ENCODE measurements at regions not wholly inside any gene's neighbourhood (a gene's known extent, or its start where the extent isn't known, plus 50 kb on each side); places are given as distances from the start of the nearest gene placed in this dataset.

GRCh38 chr18:27312853-27313252, 127.7 kb upstream of the CHST9 start:
- Histone ChIP-seq H3K9ac (ENCODE audit: low read depth, low read length, poor library complexity) (no peak overlapping the region), H3K14ac (ENCODE audit: low read length) (no peak overlapping the region), H2AFZ (ENCODE audit: low read length) (no peak overlapping the region), H2BK15ac (ENCODE audit: low read length) (no peak overlapping the region), H3K79me1 (ENCODE audit: low read depth, low read length) (no peaks in the 10 kb centered on the region), H2BK120ac (ENCODE audit: low read depth, low read length) (no peak overlapping the region), H3K4me2 (ENCODE audit: insufficient read depth, low read length, poor library complexity, severe bottlenecking) (no peak overlapping the region), H3K36me3 (replicated peaks in 1 of 2; ENCODE audit: control insufficient read depth in 2 of 2, insufficient read depth in 2 of 2, low read length in 2 of 2) (no peaks in the 10 kb centered on the region), H4K8ac (ENCODE audit: low read depth, low read length) (no peak overlapping the region), H3K27me3 (ENCODE audit: control insufficient read depth in 3 of 3, insufficient read depth in 3 of 3, low read depth in 1 of 3, low read length in 3 of 3) (no peaks in the 10 kb centered on the region), H4K91ac (ENCODE audit: low read depth, low read length, poor library complexity) (no peak overlapping the region), H3K18ac (ENCODE audit: low read length) (no peak overlapping the region), H2BK5ac (ENCODE audit: low read length) (no peak overlapping the region), H3K4me3 (ENCODE audit: low read length in 2 of 2) (no peak overlapping the region), H3K27ac (replicated peaks; ENCODE audit: low read length) (no peak overlapping the region), H3K4me1 (ENCODE audit: control insufficient read depth in 2 of 2, insufficient read depth in 1 of 2, low read depth in 1 of 2, low read length in 2 of 2) (no peaks in the 10 kb centered on the region), H2AK5ac (ENCODE audit: low read depth, low read length) (no peak overlapping the region), H3K4ac (ENCODE audit: low read length) (no peak overlapping the region), H3K23ac (ENCODE audit: low read depth, low read length, poor library complexity) (no peak overlapping the region), H3K9me3 (replicated peaks in 1 of 2; ENCODE audit: control insufficient read depth in 2 of 2, insufficient read depth in 1 of 2, low read depth in 1 of 2, low read length in 2 of 2) (no peaks in the 10 kb centered on the region), H2BK12ac (ENCODE audit: low read length) (no peak overlapping the region)
- DNase-seq (ENCODE audit: low spot score): no peak
- WGBS, 2 donors (ENCODE audit: extremely low coverage in 2 of 2, insufficient read length in 2 of 2, insufficient replicate concordance in 1 of 2): no CpG with 5 or more reads among the region's 1 CpG

GRCh38 chr18:27312153-27312552, 127.0 kb upstream of the CHST9 start:
- no CpG with 5 or more reads among the region's 1 CpG for WGBS, 2 donors (ENCODE audit: extremely low coverage in 2 of 2, insufficient read length in 2 of 2, insufficient replicate concordance in 1 of 2)

GRCh38 chr18:27311114-27311513, 126.0 kb upstream of the CHST9 start:
- WGBS, 2 donors (ENCODE audit: extremely low coverage in 2 of 2, insufficient read length in 2 of 2, insufficient replicate concordance in 1 of 2): no CpG with 5 or more reads among the region's 2 CpGs
- no peak overlapping the region for H2BK5ac ChIP-seq (ENCODE audit: low read length)

More at GRCh38 chr18:27312153-27312552, 127.0 kb upstream of the CHST9 start:
- no peak overlapping the region for H3K4me2 ChIP-seq (ENCODE audit: insufficient read depth, low read length, poor library complexity, severe bottlenecking)
- H2AK5ac ChIP-seq (ENCODE audit: low read depth, low read length): no peak overlapping the region
- H2BK120ac ChIP-seq (ENCODE audit: low read depth, low read length): no peak overlapping the region
- no peak overlapping the region for H2BK5ac ChIP-seq (ENCODE audit: low read length)
- H3K36me3 ChIP-seq (replicated peaks in 1 of 2; ENCODE audit: control insufficient read depth in 2 of 2, insufficient read depth in 2 of 2, low read length in 2 of 2): no peaks in the 10 kb centered on the region
- H3K4me3 ChIP-seq (ENCODE audit: low read length in 2 of 2): no peak overlapping the region
- H3K27me3 ChIP-seq (ENCODE audit: control insufficient read depth in 3 of 3, insufficient read depth in 3 of 3, low read depth in 1 of 3, low read length in 3 of 3): no peaks in the 10 kb centered on the region
- H3K79me1 ChIP-seq (ENCODE audit: low read depth, low read length): no peaks in the 10 kb centered on the region
- no peak overlapping the region for H4K8ac ChIP-seq (ENCODE audit: low read depth, low read length)
- no peak for DNase-seq (ENCODE audit: low spot score)
- H3K9ac ChIP-seq (ENCODE audit: low read depth, low read length, poor library complexity): no peak overlapping the region
- H3K18ac ChIP-seq (ENCODE audit: low read length): no peak overlapping the region
- no peak overlapping the region for H2BK12ac ChIP-seq (ENCODE audit: low read length)
- no peak overlapping the region for H3K27ac ChIP-seq (replicated peaks; ENCODE audit: low read length)
- no peaks in the 10 kb centered on the region for H3K9me3 ChIP-seq (replicated peaks in 1 of 2; ENCODE audit: control insufficient read depth in 2 of 2, insufficient read depth in 1 of 2, low read depth in 1 of 2, low read length in 2 of 2)
- no peak overlapping the region for H2BK15ac ChIP-seq (ENCODE audit: low read length)
- H4K91ac ChIP-seq (ENCODE audit: low read depth, low read length, poor library complexity): no peak overlapping the region
- no peak overlapping the region for H3K14ac ChIP-seq (ENCODE audit: low read length)
- no peak overlapping the region for H2AFZ ChIP-seq (ENCODE audit: low read length)
- no peak overlapping the region for H3K4ac ChIP-seq (ENCODE audit: low read length)
- H3K23ac ChIP-seq (ENCODE audit: low read depth, low read length, poor library complexity): no peak overlapping the region
- H3K4me1 ChIP-seq (ENCODE audit: control insufficient read depth in 2 of 2, insufficient read depth in 1 of 2, low read depth in 1 of 2, low read length in 2 of 2): no peaks in the 10 kb centered on the region

GRCh38 chr18:27301615-27302378, 116.7 kb upstream of the CHST9 start:
- H2AK5ac ChIP-seq (ENCODE audit: low read depth, low read length): no peak overlapping the region
- H3K9ac ChIP-seq (ENCODE audit: low read depth, low read length, poor library complexity): no peak overlapping the region
- no peak overlapping the region for H3K4me3 ChIP-seq (ENCODE audit: low read length in 2 of 2)
- no peak overlapping the region for H3K4ac ChIP-seq (ENCODE audit: low read length)
- no CpG with 5 or more reads among the region's 5 CpGs for WGBS, 2 donors (ENCODE audit: extremely low coverage in 2 of 2, insufficient read length in 2 of 2, insufficient replicate concordance in 1 of 2)
- H2BK15ac ChIP-seq (ENCODE audit: low read length): no peak overlapping the region
- DNase-seq (ENCODE audit: low spot score): no peak
- no peak overlapping the region for H3K23ac ChIP-seq (ENCODE audit: low read depth, low read length, poor library complexity)
- H3K18ac ChIP-seq (ENCODE audit: low read length): no peak overlapping the region
- no peak overlapping the region for H2BK12ac ChIP-seq (ENCODE audit: low read length)
- H3K4me2 ChIP-seq (ENCODE audit: insufficient read depth, low read length, poor library complexity, severe bottlenecking): no peak overlapping the region
- H2BK5ac ChIP-seq (ENCODE audit: low read length): no peak overlapping the region
- no peaks in the 10 kb centered on the region for H3K36me3 ChIP-seq (replicated peaks in 1 of 2; ENCODE audit: control insufficient read depth in 2 of 2, insufficient read depth in 2 of 2, low read length in 2 of 2)
- H3K27me3 ChIP-seq (ENCODE audit: control insufficient read depth in 3 of 3, insufficient read depth in 3 of 3, low read depth in 1 of 3, low read length in 3 of 3): no peaks in the 10 kb centered on the region
- no peak overlapping the region for H3K27ac ChIP-seq (replicated peaks; ENCODE audit: low read length)
- H2AFZ ChIP-seq (ENCODE audit: low read length): no peak overlapping the region
- peaks cover 0 to 3% of the 10 kb centered on the region in 2 donors for H3K4me1 ChIP-seq (ENCODE audit: control insufficient read depth in 2 of 2, insufficient read depth in 1 of 2, low read depth in 1 of 2, low read length in 2 of 2)
- H4K91ac ChIP-seq (ENCODE audit: low read depth, low read length, poor library complexity): no peak overlapping the region
- H3K14ac ChIP-seq (ENCODE audit: low read length): no peak overlapping the region
- no peak overlapping the region for H4K8ac ChIP-seq (ENCODE audit: low read depth, low read length)
- H3K9me3 ChIP-seq (replicated peaks in 1 of 2; ENCODE audit: control insufficient read depth in 2 of 2, insufficient read depth in 1 of 2, low read depth in 1 of 2, low read length in 2 of 2): peaks cover 0 to 2% of the 10 kb centered on the region in 2 donors
- H3K79me1 ChIP-seq (ENCODE audit: low read depth, low read length): no peaks in the 10 kb centered on the region
- no peak overlapping the region for H2BK120ac ChIP-seq (ENCODE audit: low read depth, low read length)

More at GRCh38 chr18:27311114-27311513, 126.0 kb upstream of the CHST9 start:
- no peaks in the 10 kb centered on the region for H3K27me3 ChIP-seq (ENCODE audit: control insufficient read depth in 3 of 3, insufficient read depth in 3 of 3, low read depth in 1 of 3, low read length in 3 of 3)
- H3K4me3 ChIP-seq (ENCODE audit: low read length in 2 of 2): no peak overlapping the region
- H3K4ac ChIP-seq (ENCODE audit: low read length): no peak overlapping the region
- no peak overlapping the region for H2BK12ac ChIP-seq (ENCODE audit: low read length)
- no peak overlapping the region for H4K91ac ChIP-seq (ENCODE audit: low read depth, low read length, poor library complexity)
- no peak overlapping the region for H3K14ac ChIP-seq (ENCODE audit: low read length)
- no peak overlapping the region for H2AK5ac ChIP-seq (ENCODE audit: low read depth, low read length)
- no peak overlapping the region for H3K4me2 ChIP-seq (ENCODE audit: insufficient read depth, low read length, poor library complexity, severe bottlenecking)
- no peak overlapping the region for H3K23ac ChIP-seq (ENCODE audit: low read depth, low read length, poor library complexity)
- H3K9ac ChIP-seq (ENCODE audit: low read depth, low read length, poor library complexity): no peak overlapping the region
- no peak overlapping the region for H3K27ac ChIP-seq (replicated peaks; ENCODE audit: low read length)
- H3K36me3 ChIP-seq (replicated peaks in 1 of 2; ENCODE audit: control insufficient read depth in 2 of 2, insufficient read depth in 2 of 2, low read length in 2 of 2): no peaks in the 10 kb centered on the region
- H2BK15ac ChIP-seq (ENCODE audit: low read length): no peak overlapping the region
- no peak overlapping the region for H4K8ac ChIP-seq (ENCODE audit: low read depth, low read length)
- H3K18ac ChIP-seq (ENCODE audit: low read length): no peak overlapping the region
- H3K79me1 ChIP-seq (ENCODE audit: low read depth, low read length): no peaks in the 10 kb centered on the region
- no peak overlapping the region for H2BK120ac ChIP-seq (ENCODE audit: low read depth, low read length)
- H2AFZ ChIP-seq (ENCODE audit: low read length): no peak overlapping the region
- DNase-seq (ENCODE audit: low spot score): no peak
- peaks cover 0 to 2% of the 10 kb centered on the region in 2 donors for H3K9me3 ChIP-seq (replicated peaks in 1 of 2; ENCODE audit: control insufficient read depth in 2 of 2, insufficient read depth in 1 of 2, low read depth in 1 of 2, low read length in 2 of 2)
- no peaks in the 10 kb centered on the region for H3K4me1 ChIP-seq (ENCODE audit: control insufficient read depth in 2 of 2, insufficient read depth in 1 of 2, low read depth in 1 of 2, low read length in 2 of 2)

Data from neuronal stem cell (in vitro differentiated cells).